Esophagus muscularis mucosa (tissue), 4 donors: ENCODE measurements at regions not wholly inside any gene's neighbourhood (a gene's known extent, or its start where the extent isn't known, plus 50 kb on each side); places are given as distances from the start of the nearest gene placed in this dataset.

ENCODE experiments used
- DNase-seq: peaks from one replicate; pipeline ENCODE4 v3.0.0-alpha.2; 2017; ENCODE audit errors: extremely low spot score
- H3K27ac ChIP-seq, 4 donors: fragments of 200-600 bp; sonication (generic); replicated peaks in 1 of 4; 1 replicate in 3 of 4; 2 replicates in 1 of 4; pipeline ENCODE4 v1.5.1; 2016 to 2019; ENCODE audit warnings: mild to moderate bottlenecking in 1 of 4
- H3K27me3 ChIP-seq, 4 donors: fragments of 200-600 bp; sonication (generic); one replicate each; pipeline versions ENCODE4 v1.5.1 to v1.6.0; 2016 to 2019
- H3K36me3 ChIP-seq, 4 donors: fragments of 200-600 bp; sonication (generic); one replicate each; pipeline ENCODE4 v1.5.1; 2016 to 2019
- H3K4me1 ChIP-seq, 4 donors: fragments of 200-600 bp; sonication (generic); one replicate each; pipeline ENCODE4 v1.5.1; 2016 to 2019
- H3K4me3 ChIP-seq, 4 donors: fragments of 200-600 bp; sonication (generic); 1 replicate in 2 of 4; 2 replicates in 2 of 4; pipeline ENCODE4 v1.5.1; 2016 to 2019; ENCODE audit warnings: mild to moderate bottlenecking in 4 of 4, moderate library complexity in 1 of 4
- H3K9me3 ChIP-seq, 4 donors: fragments of 200-600 bp; sonication (generic); 1 replicate in 3 of 4; 2 replicates in 1 of 4; pipeline ENCODE4 v1.5.1; 2016 to 2019
- EP300 ChIP-seq: sonication (generic); formaldehyde crosslinking; IDR thresholded peaks from one replicate; pipeline ENCODE4 v1.6.1; 2017; ENCODE audit warnings: antibody characterized with exemption
- POLR2A ChIP-seq: fragments of 450-650 bp; IDR thresholded peaks from one replicate; pipeline ENCODE4 v1.6.1; 2017; ENCODE audit warnings: antibody characterized with exemption, moderate library complexity, mild to moderate bottlenecking, low read depth
- POLR2AphosphoS5 ChIP-seq, 2 donors: sonication (generic); formaldehyde crosslinking; IDR thresholded peaks; one replicate each; pipeline ENCODE4 v1.6.1; 2017; ENCODE audit warnings: antibody characterized with exemption in 2 of 2
- whole genome bisulfite sequencing: methylation state at CpG from one replicate; pipeline ENCODE4 v1.1.5; 2018; 5-methylcytosine and 5-hydroxymethylcytosine counted together
- intact Hi-C: fragments of 100-400 bp; cut with DNase I; formaldehyde crosslinking; loops from one replicate; pipeline ENCODE4 v1.15.1; 2023
- TF ChIP-seq, protein P1 (sequence below), 3 experiments: fragments of 200-600 bp in 2 of 3; fragments of 450-650 bp in 1 of 3; sonication (generic) in 2 of 3; IDR thresholded peaks; one replicate each; pipeline ENCODE4 v1.5.1; 2017 to 2019; ENCODE audit warnings: antibody characterized with exemption in 3 of 3, mild to moderate bottlenecking in 2 of 3, moderate library complexity in 1 of 3

DNA sequence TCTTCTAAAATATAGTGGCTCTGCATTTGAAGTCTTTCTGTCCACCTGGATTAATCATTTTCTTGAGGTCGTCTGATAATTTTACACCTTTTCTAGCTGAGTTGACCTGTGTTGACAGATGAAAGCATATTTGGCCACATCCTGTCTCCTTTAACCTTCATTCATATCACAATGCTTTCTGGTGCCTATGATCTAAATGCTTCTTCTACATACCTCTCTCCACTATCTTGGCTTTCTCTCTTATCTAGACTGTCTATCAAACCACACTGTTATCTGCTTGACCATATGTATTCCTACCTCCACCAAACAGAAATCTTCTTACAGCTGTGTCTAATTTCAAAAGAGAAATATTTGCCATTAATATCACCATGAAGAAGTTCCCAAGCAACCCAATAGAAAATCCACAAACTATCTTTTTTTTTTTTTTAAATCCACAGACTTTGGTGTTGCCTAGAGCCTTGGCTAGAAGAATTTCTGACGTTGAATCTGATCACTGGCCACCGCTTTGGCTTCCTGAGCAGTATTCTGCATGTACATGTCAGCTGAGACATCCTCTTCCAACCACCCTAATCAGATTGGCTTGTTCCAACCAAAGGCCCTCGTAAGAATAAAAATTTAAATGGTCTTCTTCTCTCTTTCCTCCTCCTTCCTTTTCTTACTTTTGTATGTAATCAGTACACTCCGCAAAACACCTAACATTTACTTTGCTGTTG is 66.3 kb upstream of the SP4 start:
- no peak for DNase-seq
- Histone ChIP-seq H3K4me1 (no peaks in the 10 kb centered on the region), H3K27me3 (no peaks in the 10 kb centered on the region), H3K9me3 (no peaks in the 10 kb centered on the region), H3K27ac (no peak overlapping the region), H3K36me3 (no peaks in the 10 kb centered on the region), H3K4me3 (no peak overlapping the region)
- WGBS = 83% methylated on average over 5 of the region's 5 CpGs
- intact Hi-C loops = no loop called here
- no peak for TF ChIP-seq POLR2A
- TF ChIP-seq POLR2AphosphoS5 (IDR thresholded peaks at IDR 0.05) = no peak
- no peak for TF ChIP-seq EP300
- TF ChIP-seq, protein P1, sequence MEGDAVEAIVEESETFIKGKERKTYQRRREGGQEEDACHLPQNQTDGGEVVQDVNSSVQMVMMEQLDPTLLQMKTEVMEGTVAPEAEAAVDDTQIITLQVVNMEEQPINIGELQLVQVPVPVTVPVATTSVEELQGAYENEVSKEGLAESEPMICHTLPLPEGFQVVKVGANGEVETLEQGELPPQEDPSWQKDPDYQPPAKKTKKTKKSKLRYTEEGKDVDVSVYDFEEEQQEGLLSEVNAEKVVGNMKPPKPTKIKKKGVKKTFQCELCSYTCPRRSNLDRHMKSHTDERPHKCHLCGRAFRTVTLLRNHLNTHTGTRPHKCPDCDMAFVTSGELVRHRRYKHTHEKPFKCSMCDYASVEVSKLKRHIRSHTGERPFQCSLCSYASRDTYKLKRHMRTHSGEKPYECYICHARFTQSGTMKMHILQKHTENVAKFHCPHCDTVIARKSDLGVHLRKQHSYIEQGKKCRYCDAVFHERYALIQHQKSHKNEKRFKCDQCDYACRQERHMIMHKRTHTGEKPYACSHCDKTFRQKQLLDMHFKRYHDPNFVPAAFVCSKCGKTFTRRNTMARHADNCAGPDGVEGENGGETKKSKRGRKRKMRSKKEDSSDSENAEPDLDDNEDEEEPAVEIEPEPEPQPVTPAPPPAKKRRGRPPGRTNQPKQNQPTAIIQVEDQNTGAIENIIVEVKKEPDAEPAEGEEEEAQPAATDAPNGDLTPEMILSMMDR (IDR thresholded peaks at IDR 0.05) = no peak

GRCh38 chr7:21364801-21365271 is 63.0 kb upstream of the SP4 start:
- Histone ChIP-seq H3K9me3 (no peaks in the 10 kb centered on the region), H3K4me1 (no peaks in the 10 kb centered on the region), H3K36me3 (no peaks in the 10 kb centered on the region), H3K27ac (no peak overlapping the region), H3K4me3 (no peak overlapping the region), H3K27me3 (no peaks in the 10 kb centered on the region)
- intact Hi-C loops = no loop called here
- WGBS = 83% methylated on average over 2 of the region's 2 CpGs
- no peak for DNase-seq
- no peak for TF ChIP-seq POLR2A
- TF ChIP-seq POLR2AphosphoS5 (IDR thresholded peaks at IDR 0.05) = no peak
- TF ChIP-seq, protein P1 (IDR thresholded peaks at IDR 0.05) = no peak
- TF ChIP-seq EP300 = no peak

GRCh38 chr7:21365866-21366624 is 61.8 kb upstream of the SP4 start:
- no peak for DNase-seq
- TF ChIP-seq POLR2AphosphoS5 (IDR thresholded peaks at IDR 0.05) (no peak), EP300 (no peak), POLR2A (no peak)
- TF ChIP-seq, protein P1 (IDR thresholded peaks at IDR 0.05) = no peak
- Histone ChIP-seq H3K27ac (no peak overlapping the region), H3K4me3 (no peak overlapping the region), H3K4me1 (no peaks in the 10 kb centered on the region), H3K9me3 (no peaks in the 10 kb centered on the region), H3K36me3 (no peaks in the 10 kb centered on the region), H3K27me3 (no peaks in the 10 kb centered on the region)
- intact Hi-C loops = no loop called here
- 57% methylated on average over 6 of the region's 6 CpGs for WGBS

DNA sequence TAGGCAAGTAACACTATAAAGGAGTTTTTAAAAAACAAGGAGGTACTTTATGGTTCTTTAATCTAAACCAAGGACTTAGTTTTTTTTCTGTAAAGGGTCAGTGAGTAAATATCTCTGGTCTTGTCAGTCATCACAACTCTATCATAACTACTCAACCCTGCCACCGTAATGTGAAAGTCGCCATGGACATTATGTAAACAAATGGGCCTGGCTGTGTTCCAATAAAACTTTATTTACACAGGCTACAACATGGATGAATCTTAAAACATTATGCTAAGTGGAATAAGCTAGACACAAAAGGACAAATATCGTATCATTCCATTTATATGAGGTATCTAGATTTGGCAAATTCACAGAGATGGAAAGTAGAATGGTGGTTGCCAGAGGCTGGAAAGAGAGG is 60.8 kb upstream of the SP4 start:
- Histone ChIP-seq H3K9me3 (no peaks in the 10 kb centered on the region), H3K4me3 (no peak overlapping the region), H3K27ac (no peak overlapping the region), H3K27me3 (no peaks in the 10 kb centered on the region), H3K36me3 (no peaks in the 10 kb centered on the region), H3K4me1 (no peaks in the 10 kb centered on the region)
- intact Hi-C loops = no loop called here
- TF ChIP-seq EP300 (no peak), POLR2AphosphoS5 (IDR thresholded peaks at IDR 0.05) (no peak), POLR2A (no peak)
- TF ChIP-seq, protein P1 (IDR thresholded peaks at IDR 0.05) = no peak
- no peak for DNase-seq
- WGBS = 60% methylated on average over 3 of the region's 3 CpGs
